ENCODE measurements at regions not wholly inside any gene's neighbourhood (a gene's known extent, or its start where the extent isn't known, plus 50 kb on each side); places are given as distances from the start of the nearest gene placed in this dataset.
"Not testable (repeated sequence)": the region's sequence is repeated elsewhere in the genome, so short reads cannot be mapped to it uniquely, and the experiment has no call there.

GRCh38 chr6:106746652-106747051 is 117.3 kb downstream of the QRSL1 start:
- Histone ChIP-seq H3K36me3 (replicated peaks in 1 of 2; ENCODE audit: insufficient read depth in 1 of 2, low read depth in 2 of 2) (no peaks in the 10 kb centered on the region), H3K4me3 (no peak overlapping the region), H3K9me3 (no peaks in the 10 kb centered on the region), H3K27ac (peak overlapping the region in 2 of 4 donors; percentile 34 to 46), H3K27me3 (no peaks in the 10 kb centered on the region), H3K4me1 (peaks cover 64% of the 10 kb centered on the region)
- WGBS, 2 donors: 61 to 63% methylated on average over 3 of the region's 3 CpGs
- TF ChIP-seq CTCF (IDR thresholded peaks at IDR 0.05) (no peak), POLR2A (IDR thresholded peaks at IDR 0.05) (no peak)
- no peak for DNase-seq
- intact Hi-C loops (cut with DNase I): no loop called here
- no peak for ATAC-seq

- TF ChIP-seq POLR2A (IDR thresholded peaks at IDR 0.05) (no peak), CTCF (IDR thresholded peaks at IDR 0.05) (no peak)
- Histone ChIP-seq H3K4me1 (peaks cover 64% of the 10 kb centered on the region), H3K27me3 (no peaks in the 10 kb centered on the region), H3K9me3 (no peaks in the 10 kb centered on the region), H3K36me3 (replicated peaks in 1 of 2; ENCODE audit: insufficient read depth in 1 of 2, low read depth in 2 of 2) (no peaks in the 10 kb centered on the region), H3K27ac (peak overlapping the region; percentile 1 to 46 (median 32)), H3K4me3 (no peak overlapping the region)
- DNase-seq (no peak), ATAC-seq (no peak)
- WGBS, 2 donors: 74 to 80% methylated on average over 5 of the region's 5 CpGs
- intact Hi-C loops (cut with DNase I): no loop called here
These were observed 116.6 kb downstream of the QRSL1 start for GRCh38 chr6:106745824-106746582.

- DNase-seq: peak in 1 of 4 donors; percentile 24
- Histone ChIP-seq H3K4me1 (peaks cover 64% of the 10 kb centered on the region), H3K27ac (peak overlapping the region in 3 of 4 donors; percentile 1 to 46 (median 34)), H3K27me3 (no peaks in the 10 kb centered on the region), H3K9me3 (no peaks in the 10 kb centered on the region), H3K4me3 (no peak overlapping the region), H3K36me3 (replicated peaks in 1 of 2; ENCODE audit: insufficient read depth in 1 of 2, low read depth in 2 of 2) (no peaks in the 10 kb centered on the region)
- 47 to 55% methylated on average over 3 of the region's 3 CpGs for WGBS, 2 donors
- intact Hi-C loops (cut with DNase I): no loop called here
- peak; percentile 19 for ATAC-seq
- no peak for TF ChIP-seq CTCF (IDR thresholded peaks at IDR 0.05)
These were observed 115.9 kb downstream of the QRSL1 start for GRCh38 chr6:106745197-106745770.

- DNase-seq (no peak), ATAC-seq (no peak)
- H3K9me3 ChIP-seq: no peaks in the 10 kb centered on the region
- H3K27ac ChIP-seq: peak overlapping the region in 2 of 4 donors; percentile 1 to 46
- intact Hi-C loops (cut with DNase I): no loop called here
- H3K4me3 ChIP-seq: no peak overlapping the region
- H3K4me1 ChIP-seq: peaks cover 64% of the 10 kb centered on the region
- no peaks in the 10 kb centered on the region for H3K27me3 ChIP-seq
- WGBS, 2 donors: 82 to 94% methylated on average over 2 of the region's 2 CpGs
- no peaks in the 10 kb centered on the region for H3K36me3 ChIP-seq (replicated peaks in 1 of 2; ENCODE audit: insufficient read depth in 1 of 2, low read depth in 2 of 2)
- no peak for TF ChIP-seq CTCF (IDR thresholded peaks at IDR 0.05)
- TF ChIP-seq POLR2A (IDR thresholded peaks at IDR 0.05): no peak
These were observed 115.4 kb downstream of the QRSL1 start for GRCh38 chr6:106744781-106745180.

GRCh38 chr6:106744029-106744428 is 114.7 kb downstream of the QRSL1 start:
- WGBS, 2 donors: 52 to 62% methylated on average over 2 of the region's 2 CpGs
- H3K27me3 ChIP-seq; H3K9me3 ChIP-seq; H3K36me3 ChIP-seq (replicated peaks in 1 of 2; ENCODE audit: insufficient read depth in 1 of 2, low read depth in 2 of 2); DNase-seq; H3K4me3 ChIP-seq; ATAC-seq; intact Hi-C loops (cut with DNase I): not testable (repeated sequence)
- peaks cover 65% of the 10 kb centered on the region for H3K4me1 ChIP-seq
- peak overlapping the region; percentile 10 to 26 (median 20) for H3K27ac ChIP-seq
